Lower lobe of right lung (tissue), 2 donors: ENCODE measurements at regions not wholly inside any gene's neighbourhood (a gene's known extent, or its start where the extent isn't known, plus 50 kb on each side); places are given as distances from the start of the nearest gene placed in this dataset.
"Not testable (repeated sequence)": the region's sequence is repeated elsewhere in the genome, so short reads cannot be mapped to it uniquely, and the experiment has no call there.

ENCODE experiments used
- ATAC-seq, 2 donors: fragments of 200-7000 bp; cut with Tn5 transposase; one replicate each; pipeline ENCODE4 v1.9.1; 2020 to 2022; ENCODE audit warnings: mild to moderate bottlenecking in 2 of 2, moderate library complexity in 2 of 2
- DNase-seq: peaks from one replicate; pipeline ENCODE4 v3.0.0-alpha.2; 2020
- H3K27ac ChIP-seq: fragments of 200-600 bp; one replicate; pipeline ENCODE4 v1.8.0; 2022
- H3K27me3 ChIP-seq: fragments of 200-600 bp; one replicate; pipeline ENCODE4 v1.8.0; 2022; ENCODE audit warnings: low read depth
- H3K36me3 ChIP-seq: fragments of 200-600 bp; one replicate; pipeline ENCODE4 v1.8.0; 2022; ENCODE audit warnings: mild to moderate bottlenecking
- H3K4me1 ChIP-seq: fragments of 200-600 bp; one replicate; pipeline ENCODE4 v1.8.0; 2022
- H3K4me3 ChIP-seq: fragments of 200-600 bp; one replicate; pipeline ENCODE4 v1.8.0; 2022; ENCODE audit warnings: mild to moderate bottlenecking
- H3K9me3 ChIP-seq: fragments of 200-600 bp; one replicate; pipeline ENCODE4 v1.8.0; 2022
- CTCF ChIP-seq: fragments of 200-600 bp; IDR thresholded peaks from one replicate; pipeline ENCODE4 v1.8.0; 2022; ENCODE audit warnings: antibody characterized with exemption, mild to moderate bottlenecking
- intact Hi-C: fragments of 100-400 bp; cut with DNase I; formaldehyde crosslinking; loops from one replicate; pipeline ENCODE4 v1.11.0; 2022
- donor health status: DM: no; HTN: yes; CAD: no; lungs with severe emphysema.

- Histone ChIP-seq H3K4me1 (no peaks in the 10 kb centered on the region), H3K27me3 (no peaks in the 10 kb centered on the region), H3K27ac (no peak overlapping the region), H3K9me3 (no peaks in the 10 kb centered on the region), H3K36me3 (no peaks in the 10 kb centered on the region), H3K4me3 (no peak overlapping the region)
- intact Hi-C loops, result no loop called here
- no peak for TF ChIP-seq CTCF
- DNase-seq (no peak), ATAC-seq (no peak)
Measured at GRCh38 chr17:51467336-51467735, 207.0 kb downstream of the UTP18 start.

GRCh38 chr17:51472670-51473205 lies 212.4 kb downstream of the UTP18 start:
- Histone ChIP-seq H3K9me3 (no peaks in the 10 kb centered on the region), H3K4me1 (no peaks in the 10 kb centered on the region), H3K27me3 (no peaks in the 10 kb centered on the region), H3K4me3 (no peak overlapping the region), H3K36me3 (no peaks in the 10 kb centered on the region), H3K27ac (no peak overlapping the region)
- TF ChIP-seq CTCF, result no peak
- no peak for ATAC-seq
- no peak for DNase-seq
- intact Hi-C loops, result no loop called here

- Histone ChIP-seq H3K27ac (no peak overlapping the region), H3K27me3 (no peaks in the 10 kb centered on the region), H3K4me1 (no peaks in the 10 kb centered on the region), H3K36me3 (no peaks in the 10 kb centered on the region), H3K4me3 (no peak overlapping the region), H3K9me3 (no peaks in the 10 kb centered on the region)
- ATAC-seq (no peak), DNase-seq (no peak)
- intact Hi-C loops, result no loop called here
- TF ChIP-seq CTCF, result no peak
Measured at GRCh38 chr17:51474764-51475163, 214.4 kb downstream of the UTP18 start.

- H3K4me3 ChIP-seq, result no peak overlapping the region
- no peaks in the 10 kb centered on the region for H3K4me1 ChIP-seq
- H3K27ac ChIP-seq, result no peak overlapping the region
- no peaks in the 10 kb centered on the region for H3K9me3 ChIP-seq
- no peaks in the 10 kb centered on the region for H3K36me3 ChIP-seq
- no peak for TF ChIP-seq CTCF
- no peak for DNase-seq
- H3K27me3 ChIP-seq, result no peaks in the 10 kb centered on the region
- ATAC-seq, result no peak
- intact Hi-C loops, result no loop called here
Measured at GRCh38 chr17:51475730-51476129, 215.4 kb downstream of the UTP18 start.

- Histone ChIP-seq H3K9me3 (peaks cover 8% of the 10 kb centered on the region), H3K4me3 (no peak overlapping the region), H3K27ac (no peak overlapping the region), H3K4me1 (no peaks in the 10 kb centered on the region), H3K36me3 (no peaks in the 10 kb centered on the region), H3K27me3 (no peaks in the 10 kb centered on the region)
- DNase-seq (no peak), ATAC-seq (no peak)
- TF ChIP-seq CTCF, result no peak
- intact Hi-C loops, result no loop called here
Measured at GRCh38 chr17:51479303-51479702, 219.0 kb downstream of the UTP18 start.

- Histone ChIP-seq H3K4me1 (no peaks in the 10 kb centered on the region), H3K27me3 (no peaks in the 10 kb centered on the region)
- intact Hi-C loops, result no loop called here
Measured at GRCh38 chr17:51481370-51481769, 221.0 kb downstream of the UTP18 start.

GRCh38 chr17:51482248-51482647 lies 221.9 kb downstream of the UTP18 start:
- H3K27ac ChIP-seq, ATAC-seq, DNase-seq, H3K4me3 ChIP-seq, H3K36me3 ChIP-seq, H3K4me1 ChIP-seq, intact Hi-C loops, H3K9me3 ChIP-seq, H3K27me3 ChIP-seq: not testable (repeated sequence)

More at GRCh38 chr17:51481370-51481769, 221.0 kb downstream of the UTP18 start:
- no peak for ATAC-seq
- H3K9me3 ChIP-seq, result peaks cover 8% of the 10 kb centered on the region
- TF ChIP-seq CTCF, result no peak
- H3K27ac ChIP-seq, result no peak overlapping the region
- H3K36me3 ChIP-seq, result no peaks in the 10 kb centered on the region
- no peak for DNase-seq
- H3K4me3 ChIP-seq, result no peak overlapping the region
